NCI-H2171 (cell line): ENCODE measurements at regions not wholly inside any gene's neighbourhood (a gene's known extent, or its start where the extent isn't known, plus 50 kb on each side); places are given as distances from the start of the nearest gene placed in this dataset.
"Not testable (repeated sequence)": the region's sequence is repeated elsewhere in the genome, so short reads cannot be mapped to it uniquely, and the experiment has no call there.

ENCODE experiments used
- DNase-seq: peaks from one replicate; lab custom pipeline; 2025; lab: John Stamatoyannopoulos, UW

- no peak for DNase-seq
Measured at GRCh38 chr6:4677011-4677750, 99.0 kb upstream of the CDYL start.

GRCh38 chr6:4676016-4676415 is 100.2 kb upstream of the CDYL start:
- no peak for DNase-seq

GRCh38 chr6:4675121-4675520 is 101.1 kb upstream of the CDYL start:
- DNase-seq, result no peak

- DNase-seq, result no peak
Measured at GRCh38 chr6:4673861-4674260, 102.3 kb upstream of the CDYL start.

GRCh38 chr6:4672772-4673171 is 103.4 kb upstream of the CDYL start:
- DNase-seq, result no peak

- DNase-seq, result no peak
Measured at GRCh38 chr6:4671587-4672115, 104.6 kb upstream of the CDYL start.

- DNase-seq, result no peak
Measured at GRCh38 chr6:4670824-4671409, 105.3 kb upstream of the CDYL start.

- DNase-seq, result no peak
Measured at GRCh38 chr6:4670290-4670689, 105.9 kb upstream of the CDYL start.

- no peak for DNase-seq
Measured at GRCh38 chr6:4668271-4669179, 107.7 kb upstream of the CDYL start.

- DNase-seq, result no peak
Measured at GRCh38 chr6:4667591-4667990, 108.6 kb upstream of the CDYL start.

- DNase-seq, result no peak
Measured at GRCh38 chr6:4666886-4667513, 109.2 kb upstream of the CDYL start.

- no peak for DNase-seq
Measured at GRCh38 chr6:4665489-4666417, 110.5 kb upstream of the CDYL start.

- no peak for DNase-seq
Measured at GRCh38 chr6:4664911-4665310, 111.3 kb upstream of the CDYL start.

GRCh38 chr6:4664117-4664626 is 112.0 kb upstream of the CDYL start:
- DNase-seq, result no peak

- DNase-seq, result no peak
Measured at GRCh38 chr6:4662886-4663285, 113.3 kb upstream of the CDYL start.

- DNase-seq, result no peak
Measured at GRCh38 chr6:4661391-4661790, 114.8 kb upstream of the CDYL start.

GRCh38 chr6:4660377-4661321 is 115.6 kb upstream of the CDYL start:
- DNase-seq, result no peak

- not testable (repeated sequence) for DNase-seq
Measured at GRCh38 chr6:4659719-4660118, 116.5 kb upstream of the CDYL start.

GRCh38 chr6:4658486-4658885 is 117.7 kb upstream of the CDYL start:
- DNase-seq, result no peak

GRCh38 chr6:4656106-4656505 is 120.1 kb upstream of the CDYL start:
- DNase-seq, result no peak
